HG02571 (cell line): ENCODE measurements at regions not wholly inside any gene's neighbourhood (a gene's known extent, or its start where the extent isn't known, plus 50 kb on each side); places are given as distances from the start of the nearest gene placed in this dataset.
"Not testable (repeated sequence)": the region's sequence is repeated elsewhere in the genome, so short reads cannot be mapped to it uniquely, and the experiment has no call there.

Experiments used
- ATAC-seq: cut with Tn5 transposase; IDR thresholded peaks from one replicate; pipeline ENCODE4 v1.9.1; 2021; ENCODE audit warnings: mild to moderate bottlenecking, moderate library complexity; ENCODE audit not compliant: unreplicated experiment

- no peak for ATAC-seq
Measured at GRCh38 chr6:69623357-69623756, 173.5 kb downstream of the LMBRD1 start.

GRCh38 chr6:69622924-69623323, 173.9 kb downstream of the LMBRD1 start:
- no peak for ATAC-seq

- ATAC-seq: no peak
Measured at GRCh38 chr6:69622230-69622629, 174.6 kb downstream of the LMBRD1 start.

GRCh38 chr6:69617163-69617562, 179.6 kb downstream of the LMBRD1 start:
- no peak for ATAC-seq

- ATAC-seq: no peak
Measured at GRCh38 chr6:69609836-69610472, 186.9 kb downstream of the LMBRD1 start.

GRCh38 chr6:69601132-69601531, 195.7 kb downstream of the LMBRD1 start:
- no peak for ATAC-seq

GRCh38 chr6:69594405-69594804, 202.4 kb downstream of the LMBRD1 start:
- no peak for ATAC-seq

GRCh38 chr6:69593706-69594105, 203.1 kb downstream of the LMBRD1 start:
- ATAC-seq: no peak

- no peak for ATAC-seq
Measured at GRCh38 chr6:69589626-69590025, 207.2 kb downstream of the LMBRD1 start.

GRCh38 chr6:69584913-69585729, 211.7 kb downstream of the LMBRD1 start:
- ATAC-seq: peak; percentile 96

GRCh38 chr6:69584536-69584912, 212.3 kb downstream of the LMBRD1 start:
- no peak for ATAC-seq

- ATAC-seq: no peak
Measured at GRCh38 chr6:69581581-69581980, 215.2 kb downstream of the LMBRD1 start.

- no peak for ATAC-seq
Measured at GRCh38 chr6:69580706-69581105, 216.1 kb downstream of the LMBRD1 start.

- no peak for ATAC-seq
Measured at GRCh38 chr6:69578361-69578890, 218.4 kb downstream of the LMBRD1 start.

GRCh38 chr6:69571234-69571633, 225.6 kb downstream of the LMBRD1 start:
- ATAC-seq: no peak

- no peak for ATAC-seq
Measured at GRCh38 chr6:69570106-69570505, 226.7 kb downstream of the LMBRD1 start.

GRCh38 chr6:69560597-69560996, 236.2 kb downstream of the LMBRD1 start:
- not testable (repeated sequence) for ATAC-seq

- no peak for ATAC-seq
Measured at GRCh38 chr6:69555088-69555638, 241.6 kb downstream of the LMBRD1 start.

- ATAC-seq: no peak
Measured at GRCh38 chr6:69542494-69542893, 254.3 kb downstream of the LMBRD1 start.

- no peak for ATAC-seq
Measured at GRCh38 chr6:69527921-69528476, 268.8 kb downstream of the LMBRD1 start.

GRCh38 chr6:69515480-69515879, 281.3 kb downstream of the LMBRD1 start:
- ATAC-seq: not testable (repeated sequence)

- ATAC-seq: no peak
Measured at GRCh38 chr6:69494595-69494994, 302.2 kb downstream of the LMBRD1 start.
